SU-DHL-6 (cell line): ENCODE measurements at regions not wholly inside any gene's neighbourhood (a gene's known extent, or its start where the extent isn't known, plus 50 kb on each side); places are given as distances from the start of the nearest gene placed in this dataset.
"Not testable (repeated sequence)": the region's sequence is repeated elsewhere in the genome, so short reads cannot be mapped to it uniquely, and the experiment has no call there.

Experiments
- H2AFZ ChIP-seq: fragments of 200-600 bp; sonication (generic); 2 replicates; pipeline ENCODE4 v1.6.1; 2014; ENCODE audit warnings: low read depth, mild to moderate bottlenecking, moderate library complexity, mixed read lengths, antibody characterized with exemption, low read length; ENCODE audit not compliant: severe bottlenecking
- H3F3A ChIP-seq: fragments of 200-600 bp; shearing (Covaris generic); 2 replicates; pipeline ENCODE4 v1.6.0; 2016; ENCODE audit warnings: antibody characterized with exemption, mild to moderate bottlenecking; ENCODE audit not compliant: insufficient read depth
- H3K27ac ChIP-seq: fragments of 200-600 bp; sonication (generic); 2 replicates; pipeline ENCODE4 v1.5.1; 2016; ENCODE audit warnings: low read depth, mild to moderate bottlenecking, low read length, moderate library complexity, mixed read lengths
- H3K27me3 ChIP-seq: fragments of 200-600 bp; sonication (generic), shearing (Covaris generic); 2 replicates; pipeline ENCODE4 v1.6.0; 2014; ENCODE audit warnings: mild to moderate bottlenecking, low read length
- H3K36me3 ChIP-seq: fragments of 200-600 bp; sonication (generic); 2 replicates; pipeline ENCODE4 v1.6.1; 2014; ENCODE audit warnings: mild to moderate bottlenecking, low read length, mixed read lengths
- H3K4me2 ChIP-seq: fragments of 300-600, 200-600 bp; shearing (Covaris generic), sonication (generic); 2 replicates; pipeline ENCODE4 v1.6.0; 2014; ENCODE audit warnings: low read length, low read depth, mild to moderate bottlenecking; ENCODE audit not compliant: poor library complexity, severe bottlenecking
- H3K4me3 ChIP-seq: fragments of 200-600 bp; sonication (generic); 2 replicates; pipeline ENCODE4 v1.5.1; 2014; ENCODE audit warnings: antibody characterized with exemption, low read length, mild to moderate bottlenecking, mixed read lengths; ENCODE audit not compliant: insufficient read depth, poor library complexity, severe bottlenecking
- H3K79me2 ChIP-seq: fragments of 200-600 bp; sonication (generic); 2 replicates; pipeline ENCODE4 v1.6.1; 2014; ENCODE audit warnings: mild to moderate bottlenecking, low read length, moderate library complexity; ENCODE audit not compliant: insufficient read depth
- H3K9ac ChIP-seq: fragments of 200-600 bp; sonication (generic); 2 replicates; pipeline ENCODE4 v1.7.0; 2014; ENCODE audit warnings: mild to moderate bottlenecking, low read length
- H3K9me2 ChIP-seq: fragments of 200-600 bp; sonication (generic); replicated peaks from 2 replicates; pipeline ENCODE4 v1.6.1; 2014; ENCODE audit warnings: low read length; ENCODE audit not compliant: insufficient read depth
- H3K9me3 ChIP-seq: fragments of 200-600 bp; sonication (generic); 2 replicates; pipeline ENCODE4 v1.6.1; 2014; ENCODE audit warnings: low read length, mixed read lengths; ENCODE audit not compliant: insufficient read depth
- H4K20me1 ChIP-seq: fragments of 200-600 bp; sonication (generic); 2 replicates; pipeline ENCODE4 v1.6.1; 2014; ENCODE audit warnings: low read depth, mild to moderate bottlenecking, antibody characterized with exemption, low read length, moderate library complexity, mixed read lengths
- EZH2phosphoT487 ChIP-seq: fragments of 200-600 bp; sonication (generic), shearing (Covaris generic); conservative IDR thresholded peaks from 2 replicates; pipeline ENCODE4 v1.6.1; 2018; ENCODE audit warnings: mild to moderate bottlenecking, antibody characterized with exemption, low read length, moderate library complexity, mixed read lengths
- TF ChIP-seq, protein P1 (sequence below): fragments of 200-600 bp; sonication (generic); IDR thresholded peaks from one replicate; pipeline ENCODE4 v1.5.1; 2017; ENCODE audit warnings: antibody characterized with exemption, mild to moderate bottlenecking, low read length, moderate library complexity; ENCODE audit not compliant: insufficient read depth, poor library complexity, severe bottlenecking

DNA sequence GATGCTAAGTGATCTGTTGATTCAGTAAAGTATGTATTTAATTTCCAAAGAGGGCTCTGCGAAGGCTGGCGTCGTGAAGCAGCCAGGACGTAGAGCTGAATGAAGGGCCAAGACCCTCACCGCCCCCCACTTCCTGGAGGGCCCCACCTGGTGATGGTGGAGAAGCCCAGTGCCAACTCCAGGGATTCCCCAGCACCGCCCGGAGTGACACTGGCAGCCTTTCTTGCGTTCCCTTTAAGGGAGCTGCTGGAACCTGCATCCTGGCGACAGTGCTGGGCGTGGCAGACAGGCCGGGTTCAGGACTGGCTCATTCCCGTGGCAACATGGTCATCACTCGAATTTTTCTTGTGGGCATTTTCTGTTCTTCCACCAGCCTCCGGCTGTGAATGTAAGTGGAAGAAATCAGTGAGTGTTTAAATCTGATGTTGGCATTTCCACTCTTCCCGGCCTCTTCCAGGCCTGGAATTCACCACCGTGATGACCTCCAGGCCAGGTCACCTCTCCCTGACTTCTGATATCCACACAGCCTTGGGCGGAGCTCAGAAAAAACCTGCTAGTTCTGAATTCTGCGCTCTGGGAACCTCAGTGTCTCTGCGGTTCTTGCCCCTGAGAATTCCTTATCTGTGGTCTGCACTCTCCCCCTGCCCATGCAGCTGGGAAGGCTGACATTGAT lies 57.4 kb upstream of the DACT2 start:
- no peak for TF ChIP-seq EZH2phosphoT487
- Histone ChIP-seq H4K20me1 (no peaks in the 10 kb centered on the region), H3K4me3 (no peak overlapping the region), H3K27me3 (no peaks in the 10 kb centered on the region), H3K79me2 (no peaks in the 10 kb centered on the region), H3K9ac (no peak overlapping the region), H3K4me2 (no peak overlapping the region), H3K27ac (no peak overlapping the region), H3F3A (no peaks in the 10 kb centered on the region), H3K36me3 (no peaks in the 10 kb centered on the region), H3K9me3 (0 out of 2 replicates have a peak, but pooled peaks cover 8% of the 10 kb centered on the region), H2AFZ (no peak overlapping the region), H3K9me2 (no peaks in the 10 kb centered on the region)

DNA sequence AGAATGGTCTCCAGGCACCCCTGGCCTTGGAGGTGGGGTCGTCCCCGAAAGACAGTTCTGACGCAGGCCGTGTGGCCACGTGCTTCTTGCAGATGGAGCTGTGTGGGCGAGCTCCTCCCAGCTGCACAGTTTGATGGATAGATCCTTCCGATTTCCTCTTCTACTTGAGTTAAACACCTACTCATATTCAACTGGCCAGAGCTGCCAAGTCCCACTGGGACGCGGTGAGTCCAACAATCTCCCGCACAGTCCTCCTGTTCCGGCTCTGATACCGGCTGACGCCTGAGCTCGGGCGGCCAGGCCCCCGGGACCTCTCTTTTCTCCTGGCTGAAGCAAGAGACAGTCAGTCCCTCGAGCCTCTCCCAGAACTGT lies 57.9 kb upstream of the DACT2 start:
- 0 out of 2 replicates have a peak, but pooled peaks cover 8% of the 10 kb centered on the region for H3K9me3 ChIP-seq

DNA sequence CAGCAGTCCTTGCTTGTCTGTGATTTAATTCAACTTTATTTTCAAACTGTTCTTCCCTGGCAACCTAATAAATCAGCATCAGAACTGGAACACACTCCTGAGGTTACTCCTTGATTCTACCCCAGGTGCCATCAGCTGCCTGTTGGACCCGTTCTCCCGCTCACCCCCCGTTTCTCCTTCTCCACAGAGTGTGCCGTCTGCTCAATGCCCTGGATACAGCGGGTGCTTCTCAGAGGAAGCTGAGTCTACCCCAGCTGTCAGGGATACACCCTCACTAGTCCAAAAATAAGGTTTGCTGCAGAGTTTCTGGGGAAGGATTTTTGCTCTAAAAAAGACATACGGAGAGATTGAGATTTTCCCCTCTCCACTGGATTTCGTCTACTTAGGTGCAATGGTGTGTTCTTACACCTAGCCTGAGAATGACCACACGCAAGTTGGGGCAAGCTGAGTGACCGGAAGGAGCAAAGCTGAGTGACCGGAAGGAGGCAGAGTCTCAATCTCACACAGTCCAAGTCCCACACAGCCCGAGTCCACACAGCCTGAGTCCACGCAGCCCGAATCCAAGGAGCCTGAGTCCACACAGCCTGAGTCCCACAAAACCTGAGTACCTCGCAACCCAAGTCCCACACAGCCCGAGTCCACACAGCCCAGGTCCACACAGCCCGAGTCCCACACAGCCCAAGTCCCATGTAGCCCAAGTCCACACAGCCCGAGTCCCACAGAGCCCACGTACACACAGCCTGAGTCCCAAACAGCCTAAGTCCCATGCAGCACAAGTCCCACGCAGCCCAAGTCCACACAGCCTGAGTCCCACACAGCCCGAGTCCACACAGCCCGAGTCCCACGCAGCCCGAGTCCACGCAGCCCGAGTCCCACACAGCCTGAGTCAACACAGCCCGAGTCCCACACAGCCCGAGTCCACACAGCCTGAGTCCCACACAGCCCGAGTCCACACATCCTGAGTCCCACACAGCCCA lies 58.6 kb upstream of the DACT2 start:
- Histone ChIP-seq H3K27me3 (no peaks in the 10 kb centered on the region), H3K9me2 (no peaks in the 10 kb centered on the region), H4K20me1 (no peaks in the 10 kb centered on the region), H3K27ac (no peak overlapping the region), H3F3A (no peaks in the 10 kb centered on the region), H3K4me2 (no peak overlapping the region), H3K4me3 (no peak overlapping the region), H3K36me3 (no peaks in the 10 kb centered on the region), H3K9ac (no peak overlapping the region), H3K79me2 (no peaks in the 10 kb centered on the region), H2AFZ (no peak overlapping the region), H3K9me3 (peaks cover 13% of the 10 kb centered on the region; the same call in 1 of the 2 replicates)
- no peak for TF ChIP-seq EZH2phosphoT487

More for the DNA sequence above, 57.9 kb upstream of the DACT2 start:
- Histone ChIP-seq H3K9ac (no peak overlapping the region), H3K36me3 (no peaks in the 10 kb centered on the region), H3K79me2 (no peaks in the 10 kb centered on the region), H2AFZ (no peak overlapping the region), H3K9me2 (no peaks in the 10 kb centered on the region), H3K4me3 (no peak overlapping the region), H3K4me2 (no peak overlapping the region), H3K27ac (no peak overlapping the region), H3K27me3 (no peaks in the 10 kb centered on the region), H4K20me1 (no peaks in the 10 kb centered on the region), H3F3A (no peaks in the 10 kb centered on the region)
- TF ChIP-seq, protein P1, sequence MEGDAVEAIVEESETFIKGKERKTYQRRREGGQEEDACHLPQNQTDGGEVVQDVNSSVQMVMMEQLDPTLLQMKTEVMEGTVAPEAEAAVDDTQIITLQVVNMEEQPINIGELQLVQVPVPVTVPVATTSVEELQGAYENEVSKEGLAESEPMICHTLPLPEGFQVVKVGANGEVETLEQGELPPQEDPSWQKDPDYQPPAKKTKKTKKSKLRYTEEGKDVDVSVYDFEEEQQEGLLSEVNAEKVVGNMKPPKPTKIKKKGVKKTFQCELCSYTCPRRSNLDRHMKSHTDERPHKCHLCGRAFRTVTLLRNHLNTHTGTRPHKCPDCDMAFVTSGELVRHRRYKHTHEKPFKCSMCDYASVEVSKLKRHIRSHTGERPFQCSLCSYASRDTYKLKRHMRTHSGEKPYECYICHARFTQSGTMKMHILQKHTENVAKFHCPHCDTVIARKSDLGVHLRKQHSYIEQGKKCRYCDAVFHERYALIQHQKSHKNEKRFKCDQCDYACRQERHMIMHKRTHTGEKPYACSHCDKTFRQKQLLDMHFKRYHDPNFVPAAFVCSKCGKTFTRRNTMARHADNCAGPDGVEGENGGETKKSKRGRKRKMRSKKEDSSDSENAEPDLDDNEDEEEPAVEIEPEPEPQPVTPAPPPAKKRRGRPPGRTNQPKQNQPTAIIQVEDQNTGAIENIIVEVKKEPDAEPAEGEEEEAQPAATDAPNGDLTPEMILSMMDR = no peak
- TF ChIP-seq EZH2phosphoT487 = no peak

DNA sequence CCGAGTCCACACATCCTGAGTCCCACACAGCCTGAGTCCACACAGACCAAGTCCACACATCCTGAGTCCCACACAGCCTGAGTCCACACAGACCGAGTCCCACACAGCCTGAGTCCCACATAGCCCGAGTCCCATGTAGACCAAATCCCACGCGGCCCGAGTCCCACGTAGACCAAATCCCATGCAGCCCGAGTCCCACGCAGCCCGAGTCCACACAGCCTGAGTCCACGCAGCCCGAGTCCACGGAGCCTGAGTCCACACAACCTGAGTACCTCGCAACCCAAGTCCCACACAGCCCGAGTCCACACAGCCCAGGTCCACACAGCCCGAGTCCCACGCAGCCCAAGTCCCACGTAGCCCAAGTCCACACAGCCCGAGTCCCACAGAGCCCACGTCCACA lies 60.0 kb upstream of the DACT2 start:
- H3K27me3 ChIP-seq, H2AFZ ChIP-seq, H3K9ac ChIP-seq, H3K4me2 ChIP-seq, H3K27ac ChIP-seq, H3K79me2 ChIP-seq, H3F3A ChIP-seq, H3K9me2 ChIP-seq, H3K36me3 ChIP-seq, H3K4me3 ChIP-seq, H4K20me1 ChIP-seq: not testable (repeated sequence)
- H3K9me3 ChIP-seq = peaks cover 19% of the 10 kb centered on the region; the same call in 1 of the 2 replicates

DNA sequence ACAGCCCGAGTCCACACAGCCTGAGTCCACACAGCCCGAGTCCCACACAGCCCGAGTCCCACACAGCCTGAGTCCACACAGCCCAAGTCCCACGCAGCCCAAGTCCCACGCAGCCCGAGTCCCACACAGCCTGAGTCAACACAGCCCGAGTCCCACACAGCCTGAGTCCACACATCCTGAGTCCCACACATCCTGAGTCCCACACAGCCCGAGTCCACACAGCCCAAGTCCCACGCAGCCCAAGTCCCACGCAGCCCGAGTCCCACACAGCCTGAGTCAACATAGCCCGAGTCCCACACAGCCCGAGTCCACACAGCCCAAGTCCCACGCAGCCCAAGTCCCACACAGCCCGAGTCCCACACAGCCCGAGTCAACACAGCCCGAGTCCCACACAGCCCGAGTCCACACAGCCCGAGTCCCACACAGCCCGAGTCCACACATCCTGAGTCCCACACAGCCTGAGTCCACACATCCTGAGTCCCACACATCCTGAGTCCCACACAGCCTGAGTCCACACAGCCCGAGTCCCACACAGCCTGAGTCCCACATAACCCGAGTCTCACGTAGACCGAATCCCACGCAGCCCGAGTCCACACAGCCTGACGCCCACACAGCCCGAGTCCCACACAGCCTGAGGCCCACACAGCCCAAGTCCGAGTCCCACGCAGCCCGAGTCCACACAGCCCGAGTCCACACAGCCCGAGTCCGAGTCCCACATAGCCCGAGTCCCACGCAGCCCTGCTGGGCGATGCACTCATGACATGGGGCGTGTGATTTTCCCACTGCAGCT lies 60.6 kb upstream of the SMOC2 start:
- H3K9me2 ChIP-seq, H2AFZ ChIP-seq, H3K27ac ChIP-seq, H3K4me2 ChIP-seq, H4K20me1 ChIP-seq, H3K27me3 ChIP-seq, H3K36me3 ChIP-seq, H3K79me2 ChIP-seq, H3K9ac ChIP-seq, H3F3A ChIP-seq, H3K4me3 ChIP-seq: not testable (repeated sequence)
- peaks cover 19% of the 10 kb centered on the region; the same call in 1 of the 2 replicates for H3K9me3 ChIP-seq
